ENCODE measurements at regions not wholly inside any gene's neighbourhood (a gene's known extent, or its start where the extent isn't known, plus 50 kb on each side); places are given as distances from the start of the nearest gene placed in this dataset.

DNA sequence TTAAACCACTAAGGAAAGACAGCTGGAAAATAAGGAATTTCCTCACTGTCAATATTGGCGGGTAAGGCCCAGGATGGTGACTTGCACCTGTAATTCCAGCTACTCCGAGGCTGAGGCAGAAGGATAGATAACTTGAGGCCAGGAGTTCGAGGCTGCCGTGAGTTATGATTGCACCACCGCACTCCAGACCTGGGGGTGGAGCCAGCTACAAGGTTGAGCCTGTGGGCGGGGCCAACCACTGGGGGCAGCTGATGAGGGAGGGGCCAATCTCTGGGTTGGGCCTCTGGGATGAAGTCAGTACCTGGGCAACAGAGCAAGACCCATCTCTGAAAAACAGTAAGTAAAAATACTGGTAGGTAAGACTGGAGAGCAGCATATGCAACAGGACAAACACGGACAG is 80.1 kb upstream of the ADO start:
- TF ChIP-seq, protein P1, sequence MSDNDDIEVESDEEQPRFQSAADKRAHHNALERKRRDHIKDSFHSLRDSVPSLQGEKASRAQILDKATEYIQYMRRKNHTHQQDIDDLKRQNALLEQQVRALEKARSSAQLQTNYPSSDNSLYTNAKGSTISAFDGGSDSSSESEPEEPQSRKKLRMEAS (IDR thresholded peaks at IDR 0.05; ENCODE audit: insufficient read depth, insufficient read length): no peak
- TF ChIP-seq EZH2 (IDR thresholded peaks at IDR 0.05; ENCODE audit: borderline replicate concordance, low read depth, low read length, severe bottlenecking): no peak
- TF ChIP-seq POLR2AphosphoS5 (IDR thresholded peaks at IDR 0.05; ENCODE audit: insufficient read depth, low read depth, low read length): no peak
- TF ChIP-seq, protein P2, sequence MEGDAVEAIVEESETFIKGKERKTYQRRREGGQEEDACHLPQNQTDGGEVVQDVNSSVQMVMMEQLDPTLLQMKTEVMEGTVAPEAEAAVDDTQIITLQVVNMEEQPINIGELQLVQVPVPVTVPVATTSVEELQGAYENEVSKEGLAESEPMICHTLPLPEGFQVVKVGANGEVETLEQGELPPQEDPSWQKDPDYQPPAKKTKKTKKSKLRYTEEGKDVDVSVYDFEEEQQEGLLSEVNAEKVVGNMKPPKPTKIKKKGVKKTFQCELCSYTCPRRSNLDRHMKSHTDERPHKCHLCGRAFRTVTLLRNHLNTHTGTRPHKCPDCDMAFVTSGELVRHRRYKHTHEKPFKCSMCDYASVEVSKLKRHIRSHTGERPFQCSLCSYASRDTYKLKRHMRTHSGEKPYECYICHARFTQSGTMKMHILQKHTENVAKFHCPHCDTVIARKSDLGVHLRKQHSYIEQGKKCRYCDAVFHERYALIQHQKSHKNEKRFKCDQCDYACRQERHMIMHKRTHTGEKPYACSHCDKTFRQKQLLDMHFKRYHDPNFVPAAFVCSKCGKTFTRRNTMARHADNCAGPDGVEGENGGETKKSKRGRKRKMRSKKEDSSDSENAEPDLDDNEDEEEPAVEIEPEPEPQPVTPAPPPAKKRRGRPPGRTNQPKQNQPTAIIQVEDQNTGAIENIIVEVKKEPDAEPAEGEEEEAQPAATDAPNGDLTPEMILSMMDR (IDR thresholded peaks at IDR 0.05; ENCODE audit: extremely low read depth in 1 of 2, insufficient read depth in 1 of 2, low read depth in 1 of 2, low read length in 2 of 2): no peak
- no peak for TF ChIP-seq FOS (IDR thresholded peaks at IDR 0.05; ENCODE audit: borderline replicate concordance, insufficient read depth, low read length)
- no peak for TF ChIP-seq POLR2A (IDR thresholded peaks at IDR 0.05; ENCODE audit: low read depth, low read length)
- TF ChIP-seq GATA2 (IDR thresholded peaks at IDR 0.05; ENCODE audit: insufficient read depth, insufficient read length, low read depth, low read length): no peak
- no peak for TF ChIP-seq JUN (IDR thresholded peaks at IDR 0.05; ENCODE audit: borderline replicate concordance, insufficient read depth, insufficient read length, low read depth)
- TF ChIP-seq MYC (IDR thresholded peaks at IDR 0.05; ENCODE audit: low read depth, low read length): no peak
- no peak overlapping the region for H3K9ac ChIP-seq (replicated peaks; ENCODE audit: extremely low read depth, insufficient read depth, low read length)
- H3K27me3 ChIP-seq (ENCODE audit: control insufficient read depth in 2 of 2, insufficient read depth in 2 of 2, low read length in 2 of 2): no peaks in the 10 kb centered on the region
- intact Hi-C loops (cut with micrococcal nuclease) (no loop called here), dilution Hi-C loops (cut with MboI; ENCODE audit: extremely low pct_ligation_motif_present, low sequenced_read_pairs) (no loop called here)
- ChIA-PET POLR2A (no interaction called here), CTCF (no interaction called here)
- no peaks in the 10 kb centered on the region for H3K9me3 ChIP-seq (replicated peaks; ENCODE audit: control insufficient read depth, insufficient read depth, low read length)
- no peak overlapping the region for H3K4me3 ChIP-seq (replicated peaks in 1 of 3; ENCODE audit: insufficient read depth in 1 of 3, low read depth in 1 of 3, low read length in 3 of 3)
- H2AFZ ChIP-seq (ENCODE audit: low read depth, low read length): no peak overlapping the region
- no peak for FAIRE-seq
- H3K4me2 ChIP-seq (ENCODE audit: insufficient read depth, low read length): no peak overlapping the region
- H3K79me2 ChIP-seq (ENCODE audit: control insufficient read depth, insufficient read depth, low read length): no peaks in the 10 kb centered on the region
- H3K4me1 ChIP-seq (ENCODE audit: control insufficient read depth, extremely low read depth, insufficient read depth, low read length): no peaks in the 10 kb centered on the region
- no TSS peak for BruUV-seq (replicated peaks)
- no peaks in the 10 kb centered on the region for H3K36me3 ChIP-seq (ENCODE audit: control insufficient read depth in 2 of 2, extremely low read depth in 1 of 2, insufficient read depth in 2 of 2, low read length in 2 of 2)
- no peak for DNase-seq (ENCODE audit: low read depth, low spot score)
- H4K20me1 ChIP-seq (replicated peaks; ENCODE audit: control insufficient read depth, extremely low read depth, insufficient read depth, low read length): no peaks in the 10 kb centered on the region
- no peak overlapping the region for H3K27ac ChIP-seq (ENCODE audit: insufficient read depth, low read depth, low read length)
- H3K9me1 ChIP-seq (replicated peaks; ENCODE audit: control insufficient read depth, extremely low read depth, insufficient read depth, low read length): no peaks in the 10 kb centered on the region
